Ectodermal cell (in vitro differentiated cells): ENCODE measurements at regions not wholly inside any gene's neighbourhood (a gene's known extent, or its start where the extent isn't known, plus 50 kb on each side); places are given as distances from the start of the nearest gene placed in this dataset.

ENCODE experiments used
- H3K27ac ChIP-seq: 2 replicates; pipeline ENCODE4 v1.7.0; 2013; ENCODE audit warnings: mild to moderate bottlenecking, low read depth, low read length; ENCODE audit not compliant: insufficient read depth, poor library complexity, severe bottlenecking
- H3K27me3 ChIP-seq: 2 replicates; pipeline ENCODE4 v1.7.0; 2013; ENCODE audit warnings: mild to moderate bottlenecking, low read length; ENCODE audit not compliant: insufficient read depth, control insufficient read depth, poor library complexity, severe bottlenecking
- H3K36me3 ChIP-seq: one replicate; pipeline ENCODE4 v1.7.0; 2013; ENCODE audit warnings: low read length; ENCODE audit not compliant: control insufficient read depth, insufficient read depth
- H3K4me1 ChIP-seq: one replicate; pipeline ENCODE4 v1.7.0; 2013; ENCODE audit warnings: low read length; ENCODE audit not compliant: control insufficient read depth, insufficient read depth
- H3K4me3 ChIP-seq: 2 replicates; pipeline ENCODE4 v1.7.0; 2013; ENCODE audit warnings: low read depth, low read length, control low read depth; ENCODE audit not compliant: insufficient read depth
- H3K9me3 ChIP-seq: 2 replicates; pipeline ENCODE4 v1.7.0; 2013; ENCODE audit warnings: mild to moderate bottlenecking, low read length, moderate library complexity; ENCODE audit not compliant: control insufficient read depth
- WGBS, 2 experiments: methylation state at CpG; one replicate each; pipeline ENCODE4 v1.1.7; 2013; ENCODE audit warnings: missing lambda C conversion rate in 2 of 2; 5-methylcytosine and 5-hydroxymethylcytosine counted together

DNA sequence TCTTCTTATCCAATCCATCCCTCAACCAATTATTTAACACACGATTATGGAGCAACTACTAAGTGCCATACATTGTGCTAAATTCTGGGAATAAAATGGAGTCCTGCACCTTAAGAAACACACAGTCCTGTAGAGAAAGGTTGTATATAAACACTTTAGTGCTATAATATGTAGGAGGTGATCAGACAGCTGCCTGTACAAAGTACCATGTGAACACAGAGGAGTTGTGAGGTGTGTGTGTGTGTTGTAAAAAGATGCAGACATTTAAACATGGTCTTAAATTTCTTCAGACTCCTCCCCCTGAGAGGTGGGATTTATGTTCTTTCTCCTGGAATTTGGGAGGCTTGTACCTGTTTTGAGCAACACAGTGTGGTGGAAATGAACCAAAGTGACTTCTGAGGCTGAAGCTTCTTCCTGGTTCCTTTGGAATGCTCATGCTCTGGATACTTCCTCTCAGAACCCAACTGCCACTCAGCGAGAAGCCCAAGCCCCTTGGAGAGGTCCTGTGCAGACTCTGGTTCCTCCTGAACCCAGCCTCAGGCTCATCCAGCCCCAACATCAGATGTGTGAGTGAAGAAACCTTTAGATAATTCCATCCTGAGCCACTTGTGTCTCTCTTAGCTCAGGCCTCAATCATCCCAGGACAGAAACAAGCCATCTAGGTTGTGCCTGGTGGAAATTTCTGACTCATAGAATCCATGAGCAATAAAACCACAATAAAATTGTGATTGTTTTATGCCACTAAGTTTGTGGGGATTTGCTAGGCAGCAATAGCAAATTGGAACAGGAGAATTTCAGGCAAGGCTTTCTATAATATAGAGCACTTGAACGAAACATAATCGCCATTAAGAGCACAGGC is 161.2 kb upstream of the FAM3C start:
- no peaks in the 10 kb centered on the region for H3K4me1 ChIP-seq
- no peak overlapping the region for H3K4me3 ChIP-seq
- H3K36me3 ChIP-seq = no peaks in the 10 kb centered on the region
- 92 to 97% methylated on average over 3 to 4 of the region's 4 CpGs for WGBS, 2 experiments
- no peaks in the 10 kb centered on the region for H3K9me3 ChIP-seq
- H3K27me3 ChIP-seq = no peaks in the 10 kb centered on the region
- H3K27ac ChIP-seq = no peak overlapping the region

DNA sequence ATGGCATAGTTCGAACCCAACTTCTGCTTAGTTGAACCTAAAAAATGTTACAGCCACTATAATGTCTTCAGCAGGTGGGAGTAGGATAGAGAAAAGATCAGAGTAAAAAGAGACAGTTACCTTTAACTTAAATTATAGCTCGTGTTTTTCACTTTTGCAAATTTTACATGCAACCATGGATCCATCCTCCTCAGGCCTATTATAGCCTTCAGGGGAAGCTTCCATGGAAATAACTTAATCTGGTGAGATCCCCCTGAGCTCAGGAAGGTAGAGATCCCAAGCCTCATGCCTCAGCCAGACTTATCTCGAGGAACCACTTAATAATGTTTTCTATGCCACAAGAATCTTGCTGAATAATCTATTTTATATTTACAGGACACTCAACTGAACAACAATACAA is 159.4 kb upstream of the FAM3C start:
- Histone ChIP-seq H3K4me3 (no peak overlapping the region), H3K4me1 (no peaks in the 10 kb centered on the region), H3K27ac (no peak overlapping the region), H3K27me3 (no peaks in the 10 kb centered on the region), H3K9me3 (no peaks in the 10 kb centered on the region), H3K36me3 (no peaks in the 10 kb centered on the region)
- WGBS, 2 experiments = 93 to 96% methylated on average over 3 of the region's 3 CpGs

DNA sequence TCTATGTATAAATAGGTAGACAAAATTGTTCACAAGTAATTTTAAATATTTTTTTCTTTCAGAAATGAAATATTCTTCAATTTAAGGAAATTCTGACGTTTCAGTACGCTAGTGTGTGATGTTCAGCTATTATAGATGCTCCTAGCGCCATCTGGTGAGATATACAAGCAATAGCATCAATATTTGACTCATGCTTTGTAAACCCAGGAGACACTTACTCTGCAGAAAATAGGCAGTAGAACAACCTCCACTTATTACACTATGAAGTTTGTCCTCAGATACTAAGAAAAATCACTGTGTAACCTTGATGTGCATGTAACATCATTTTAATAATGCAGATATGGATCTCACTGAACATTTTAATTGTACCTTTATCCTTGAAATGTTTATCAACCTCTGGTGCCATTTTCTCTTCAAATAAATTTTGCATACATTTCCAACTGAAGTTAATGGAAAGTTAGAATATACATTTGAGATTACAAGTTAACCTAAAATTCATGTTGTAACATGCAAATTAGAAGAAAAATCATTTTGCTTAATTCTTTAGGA is 151.5 kb upstream of the FAM3C start:
- Histone ChIP-seq H3K27ac (no peak overlapping the region), H3K27me3 (no peaks in the 10 kb centered on the region), H3K4me1 (no peaks in the 10 kb centered on the region), H3K36me3 (no peaks in the 10 kb centered on the region), H3K9me3 (no peaks in the 10 kb centered on the region), H3K4me3 (no peak overlapping the region)
- WGBS, 2 experiments = 8% methylated on average over 2 to 3 of the region's 3 CpGs

DNA sequence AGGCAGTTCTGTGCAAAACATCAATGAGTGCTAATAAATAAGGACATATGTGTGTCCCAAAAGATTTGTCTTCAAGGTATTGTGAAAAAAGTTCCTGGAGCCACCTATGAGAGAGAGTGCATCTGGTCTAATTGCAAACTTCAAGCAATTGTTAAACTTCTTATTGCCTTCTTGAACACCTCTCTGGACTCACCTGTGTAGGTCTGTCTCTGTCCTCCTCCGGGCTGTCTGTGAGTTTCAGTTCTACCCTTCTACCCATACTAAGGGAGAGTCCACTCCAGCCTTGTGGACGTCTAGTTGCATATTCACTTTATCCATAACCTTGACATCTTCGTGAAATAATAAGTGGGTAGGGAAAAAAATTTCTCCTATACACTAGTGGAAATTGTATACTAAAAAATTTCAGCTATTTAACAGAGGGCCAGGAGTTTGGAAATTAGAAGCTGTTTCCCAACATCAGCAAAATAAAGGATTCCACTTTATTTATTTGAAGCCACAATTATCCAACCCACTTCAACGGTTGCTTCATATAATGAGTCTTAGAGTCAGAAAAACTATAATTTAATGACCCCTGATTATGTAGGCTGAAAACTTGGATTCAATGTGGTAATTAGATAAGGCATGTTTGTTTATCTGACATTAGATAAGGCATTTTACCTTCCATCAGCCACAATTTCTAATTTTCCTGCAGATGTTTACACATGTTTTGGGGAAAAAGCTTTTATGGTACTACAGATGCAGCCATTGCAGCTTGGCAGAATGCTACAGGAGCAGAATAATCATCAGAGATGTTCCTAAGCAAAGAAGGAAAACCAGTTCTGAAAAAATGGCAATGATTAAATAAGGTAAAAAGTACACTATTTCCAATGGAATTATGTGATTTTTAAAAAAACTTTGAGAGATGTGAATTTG is 150.8 kb upstream of the FAM3C start:
- 97 to 100% methylated on average over 1 to 2 of the region's 4 CpGs for WGBS, 2 experiments
- Histone ChIP-seq H3K27me3 (no peaks in the 10 kb centered on the region), H3K27ac (no peak overlapping the region), H3K4me3 (no peak overlapping the region), H3K9me3 (no peaks in the 10 kb centered on the region), H3K36me3 (no peaks in the 10 kb centered on the region), H3K4me1 (no peaks in the 10 kb centered on the region)

DNA sequence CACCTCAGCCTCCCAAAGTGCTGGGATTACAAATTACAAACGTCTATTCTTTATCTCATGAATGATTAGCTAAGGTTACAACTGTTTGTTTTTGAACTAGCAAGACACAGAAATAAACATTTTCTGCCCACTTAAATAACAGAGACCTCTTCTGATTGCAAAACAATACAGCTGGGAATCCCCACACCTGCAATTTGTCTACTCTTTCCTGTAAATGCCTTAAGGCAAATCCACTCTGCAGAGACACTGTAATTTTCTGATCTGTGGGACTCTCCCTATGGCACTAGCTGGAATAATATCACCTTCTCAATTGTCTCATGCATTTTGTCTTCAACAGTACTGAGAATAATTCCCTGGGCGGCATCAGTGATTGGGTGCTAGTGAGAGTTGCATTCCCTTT is 149.3 kb upstream of the FAM3C start:
- 85 to 100% methylated on average over 2 of the region's 2 CpGs for WGBS, 2 experiments
- Histone ChIP-seq H3K27ac (no peak overlapping the region), H3K4me1 (no peaks in the 10 kb centered on the region), H3K27me3 (no peaks in the 10 kb centered on the region), H3K4me3 (no peak overlapping the region), H3K36me3 (no peaks in the 10 kb centered on the region), H3K9me3 (no peaks in the 10 kb centered on the region)

DNA sequence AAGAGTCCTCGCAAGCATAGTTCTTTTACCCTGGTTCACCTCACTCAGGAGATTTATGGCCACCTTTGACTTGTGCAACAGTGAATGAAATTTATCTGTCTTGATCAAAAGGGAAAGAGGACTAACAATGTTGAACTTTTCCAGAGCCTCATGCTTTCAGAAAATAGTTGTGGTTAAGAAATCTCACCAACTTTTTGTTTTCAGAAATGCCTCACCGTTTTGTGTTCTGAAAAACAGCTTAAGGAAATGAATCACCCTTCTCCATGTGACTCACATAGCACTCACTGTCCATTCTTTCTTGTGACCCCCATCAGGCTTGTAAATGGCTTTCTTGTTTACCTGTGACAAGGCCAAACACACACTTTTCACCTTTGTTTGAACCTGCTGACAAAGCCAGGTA is 148.6 kb upstream of the FAM3C start:
- Histone ChIP-seq H3K4me3 (no peak overlapping the region), H3K27ac (no peak overlapping the region)
- 92 to 95% methylated on average over 2 of the region's 2 CpGs for WGBS, 2 experiments

DNA sequence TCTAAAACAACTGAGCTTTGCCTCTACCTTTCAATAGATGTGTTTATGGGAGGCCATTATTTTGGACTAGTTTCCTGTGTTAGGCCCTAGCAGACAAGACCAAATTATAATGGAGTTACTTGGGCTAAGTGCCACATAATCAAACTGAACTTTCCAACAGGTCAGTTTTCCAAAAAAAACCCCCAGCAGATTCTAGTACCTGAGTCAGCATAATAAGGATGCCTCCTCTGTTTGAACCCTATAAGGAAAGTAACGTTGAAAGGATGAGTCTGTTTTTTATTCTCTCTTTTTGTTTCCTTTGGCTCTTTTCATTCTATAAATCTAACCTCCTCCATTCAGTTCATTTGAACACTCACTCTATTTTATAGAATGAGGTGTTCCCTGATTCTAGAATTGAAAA is 148.1 kb upstream of the FAM3C start:
- H3K27ac ChIP-seq = no peak overlapping the region
- no peaks in the 10 kb centered on the region for H3K4me1 ChIP-seq
- 100% methylated on average over 1 of the region's 1 CpG; no CpG with 5 or more reads in 1 of the 2 experiments for WGBS, 2 experiments
- no peaks in the 10 kb centered on the region for H3K9me3 ChIP-seq
- no peak overlapping the region for H3K4me3 ChIP-seq
- no peaks in the 10 kb centered on the region for H3K27me3 ChIP-seq
- no peaks in the 10 kb centered on the region for H3K36me3 ChIP-seq

More for the DNA sequence above, 148.6 kb upstream of the FAM3C start:
- H3K27me3 ChIP-seq = no peaks in the 10 kb centered on the region
- H3K36me3 ChIP-seq = no peaks in the 10 kb centered on the region
- H3K9me3 ChIP-seq = no peaks in the 10 kb centered on the region
- H3K4me1 ChIP-seq = no peaks in the 10 kb centered on the region

DNA sequence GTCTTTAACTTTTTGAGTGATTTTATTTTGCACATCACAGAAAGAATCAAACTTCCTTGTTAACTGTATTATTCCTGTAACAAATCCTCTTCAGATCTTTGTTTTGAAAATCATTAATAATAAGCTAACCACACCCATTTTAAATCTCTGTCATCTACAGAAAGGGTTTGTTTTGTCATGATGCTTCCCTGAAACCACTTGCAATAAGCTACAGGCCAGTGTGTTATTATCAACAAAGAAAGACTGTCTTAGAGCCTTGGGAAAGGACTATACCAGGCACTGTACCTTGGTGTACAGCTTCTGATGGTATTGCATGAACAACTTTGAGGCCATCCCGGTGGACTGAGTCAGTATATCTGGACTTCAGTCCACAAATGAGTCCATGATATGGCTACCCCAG is 145.3 kb upstream of the FAM3C start:
- Histone ChIP-seq H3K36me3 (no peaks in the 10 kb centered on the region), H3K27me3 (no peaks in the 10 kb centered on the region), H3K4me3 (no peak overlapping the region), H3K9me3 (no peaks in the 10 kb centered on the region), H3K27ac (no peak overlapping the region), H3K4me1 (no peaks in the 10 kb centered on the region)
- WGBS, 2 experiments = 94 to 95% methylated on average over 1 of the region's 1 CpG

DNA sequence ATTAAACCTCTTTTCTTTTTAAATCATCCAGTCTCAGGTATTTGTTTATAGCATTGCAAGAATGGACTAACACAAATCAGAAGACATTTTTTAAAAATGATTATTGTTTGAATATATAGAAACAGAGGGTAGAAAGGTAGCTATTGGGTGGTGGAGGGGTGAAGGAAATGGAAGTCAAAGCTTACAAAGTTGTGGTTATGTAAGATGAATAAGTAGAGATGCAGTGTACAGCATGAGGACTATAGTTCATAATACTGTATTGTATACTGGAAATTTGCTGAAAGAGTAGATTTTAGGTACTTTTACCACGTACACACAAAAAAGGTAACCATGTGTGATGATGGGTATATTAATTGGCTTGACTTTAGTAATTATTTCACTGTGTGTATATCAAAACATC is 144.0 kb upstream of the FAM3C start:
- Histone ChIP-seq H3K4me1 (no peaks in the 10 kb centered on the region), H3K36me3 (no peaks in the 10 kb centered on the region), H3K27ac (no peak overlapping the region), H3K27me3 (no peaks in the 10 kb centered on the region), H3K4me3 (no peak overlapping the region), H3K9me3 (no peaks in the 10 kb centered on the region)
- WGBS, 2 experiments = 93 to 100% methylated on average over 1 of the region's 1 CpG

DNA sequence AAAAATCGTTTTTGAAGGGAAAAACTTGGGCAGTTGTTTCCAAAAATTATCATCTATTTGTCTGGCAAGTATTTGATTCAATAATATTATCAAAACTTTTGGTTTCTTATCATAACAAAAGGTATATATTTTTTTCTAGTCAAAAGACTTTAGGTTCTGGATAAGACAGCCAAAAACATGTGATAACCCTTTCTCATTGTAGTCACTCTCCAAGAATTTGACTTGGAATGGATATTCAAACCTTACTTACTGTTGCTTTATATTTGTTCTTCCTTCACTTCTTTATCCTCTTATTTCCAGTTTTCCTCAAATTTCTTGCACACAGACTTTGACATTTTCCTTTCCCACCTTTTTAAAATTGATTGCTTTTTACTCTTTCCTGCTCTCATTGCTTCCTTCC is 140.9 kb upstream of the FAM3C start:
- Histone ChIP-seq H3K4me3 (no peak overlapping the region), H3K27ac (no peak overlapping the region), H3K36me3 (no peaks in the 10 kb centered on the region), H3K9me3 (no peaks in the 10 kb centered on the region), H3K4me1 (no peaks in the 10 kb centered on the region), H3K27me3 (no peaks in the 10 kb centered on the region)
- 100% methylated on average over 1 of the region's 1 CpG; no CpG with 5 or more reads in 1 of the 2 experiments for WGBS, 2 experiments
